ENCODE measurements at regions not wholly inside any gene's neighbourhood (a gene's known extent, or its start where the extent isn't known, plus 50 kb on each side); places are given as distances from the start of the nearest gene placed in this dataset.
"Not testable (repeated sequence)": the region's sequence is repeated elsewhere in the genome, so short reads cannot be mapped to it uniquely, and the experiment has no call there.

DNA sequence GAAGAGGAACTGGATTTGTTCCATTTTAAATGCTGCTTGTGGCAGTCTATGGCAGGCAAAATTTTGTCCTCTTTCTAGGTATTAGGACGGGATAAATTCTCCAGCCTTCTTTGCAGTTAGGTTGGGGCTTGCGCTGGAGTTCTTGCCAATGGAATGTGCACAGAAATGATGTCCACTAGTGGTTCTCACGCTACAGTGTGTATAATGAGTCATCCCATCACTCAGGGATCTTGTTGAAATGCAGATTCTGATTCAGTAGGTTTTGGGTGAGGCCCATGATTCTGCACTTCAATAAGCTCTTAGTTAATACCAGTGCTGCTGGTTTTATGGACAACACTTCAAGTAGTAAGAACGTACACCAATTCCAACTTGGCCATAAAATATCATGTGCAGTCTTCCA lies 317.6 kb upstream of the KLF4 start:
- no peak for DNase-seq

GRCh38 chr9:107805201-107805600 lies 315.6 kb upstream of the KLF4 start:
- DNase-seq, result no peak

DNA sequence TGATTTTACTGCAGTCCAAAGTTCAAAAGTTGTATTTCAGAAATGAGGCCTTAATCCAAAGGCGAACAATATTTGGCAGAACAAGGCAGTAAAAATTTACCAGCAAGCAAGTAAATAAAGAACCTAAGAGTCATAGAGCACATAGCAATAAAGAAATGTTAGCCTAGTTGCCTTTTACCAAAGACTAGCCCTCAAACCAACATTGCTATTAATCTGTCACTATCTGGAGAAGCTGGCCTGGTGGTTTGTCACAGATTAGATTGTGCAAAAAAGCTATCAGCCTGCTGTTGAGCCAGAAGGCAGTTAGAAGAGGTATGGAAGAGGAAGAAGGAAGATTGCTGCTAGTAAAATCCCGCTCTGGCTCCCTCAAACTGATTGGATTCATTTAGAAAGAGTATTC lies 304.7 kb upstream of the KLF4 start:
- DNase-seq, result no peak

DNA sequence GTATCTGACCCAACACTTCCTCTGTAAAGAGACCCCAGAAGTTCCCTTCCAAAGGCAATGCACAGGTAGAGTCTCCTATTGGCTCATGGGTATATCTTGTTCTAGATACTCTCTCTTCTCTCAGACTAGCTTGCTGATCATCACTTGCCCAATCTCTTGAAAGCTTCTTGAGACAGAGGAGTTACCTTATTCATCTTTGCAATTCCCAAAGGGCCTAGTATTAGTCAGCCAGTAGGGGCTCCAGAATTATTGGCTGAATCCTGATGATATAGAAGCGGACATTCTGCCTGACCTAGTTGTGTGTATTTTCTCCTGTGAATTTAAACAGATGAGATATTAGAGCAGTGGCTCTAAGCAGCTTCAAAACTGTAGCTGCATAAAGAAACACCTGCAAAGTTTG lies 304.0 kb upstream of the KLF4 start:
- no peak for DNase-seq

GRCh38 chr9:107792596-107792995 lies 303.0 kb upstream of the KLF4 start:
- DNase-seq, result no peak

GRCh38 chr9:107792006-107792405 lies 302.4 kb upstream of the KLF4 start:
- DNase-seq, result no peak

DNA sequence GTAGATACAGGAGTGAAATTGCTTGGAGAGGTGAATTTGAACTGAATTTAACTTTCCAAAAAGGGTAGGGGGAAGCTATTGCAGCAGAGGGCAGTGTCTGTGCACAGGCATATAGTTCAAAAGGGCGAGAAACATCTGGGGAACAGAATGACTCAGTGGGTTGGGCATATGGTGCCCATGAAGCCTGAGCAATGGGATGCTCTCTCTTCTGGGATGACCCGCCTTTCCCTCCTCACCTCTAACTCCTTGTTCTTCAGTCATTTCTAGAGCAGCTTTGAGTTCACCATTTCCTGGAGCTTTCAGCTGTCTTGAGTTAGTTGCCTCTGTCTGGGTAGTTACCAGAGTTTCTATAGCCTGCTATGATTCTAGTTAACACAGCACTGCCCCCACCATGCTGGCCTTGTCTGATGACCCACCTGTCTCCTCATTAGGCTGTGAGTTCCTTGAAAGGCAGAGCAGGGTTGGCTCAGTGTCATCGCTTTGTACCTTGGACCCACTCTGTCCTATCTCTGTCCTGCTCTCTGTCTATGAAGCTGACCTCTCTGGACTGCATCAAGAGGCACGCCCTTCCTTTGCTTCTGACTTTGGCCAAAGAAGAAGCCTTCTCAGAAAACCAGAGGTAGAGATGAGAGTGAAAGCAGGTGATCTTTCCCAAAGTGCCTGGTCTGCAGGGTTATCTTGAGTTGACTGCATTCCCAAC lies 299.6 kb upstream of the KLF4 start:
- no peak for DNase-seq

GRCh38 chr9:107786561-107786960 lies 297.0 kb upstream of the KLF4 start:
- DNase-seq, result no peak

DNA sequence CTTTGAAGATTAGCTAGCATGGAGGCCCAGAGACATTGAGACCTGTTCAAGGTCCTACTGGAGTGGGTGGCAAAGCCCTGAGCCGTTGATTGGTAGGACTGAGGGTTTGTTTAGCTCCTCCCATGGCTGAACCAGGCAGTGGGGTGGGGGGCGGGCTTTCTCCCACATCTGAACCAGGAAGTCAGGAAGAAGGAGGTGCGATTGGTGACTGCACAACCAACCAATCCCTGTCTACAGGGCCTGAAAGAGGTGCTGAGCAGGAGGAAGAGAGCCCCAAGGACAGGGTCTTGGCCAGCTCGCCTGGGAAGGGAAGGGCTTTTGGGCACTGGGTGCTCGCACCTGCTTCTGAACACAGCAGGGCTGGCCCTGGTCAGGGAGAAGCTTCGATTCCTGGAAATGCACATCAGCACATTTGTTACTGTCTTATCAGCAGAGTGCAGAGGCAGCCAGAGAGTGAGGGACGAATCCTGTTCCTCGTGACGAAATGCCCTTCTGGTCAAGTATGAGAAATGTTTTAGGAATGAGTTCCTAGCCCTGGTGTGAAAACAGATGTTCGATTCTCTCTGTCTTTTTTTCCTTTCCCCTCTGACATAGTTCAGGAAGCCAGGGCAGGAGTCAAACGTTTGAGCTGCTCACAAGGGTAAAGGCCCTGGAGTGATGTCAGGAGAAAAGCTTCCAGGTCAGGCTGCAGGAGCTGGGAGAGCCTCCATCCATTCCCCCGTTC lies 294.8 kb upstream of the KLF4 start:
- DNase-seq, result no peak

DNA sequence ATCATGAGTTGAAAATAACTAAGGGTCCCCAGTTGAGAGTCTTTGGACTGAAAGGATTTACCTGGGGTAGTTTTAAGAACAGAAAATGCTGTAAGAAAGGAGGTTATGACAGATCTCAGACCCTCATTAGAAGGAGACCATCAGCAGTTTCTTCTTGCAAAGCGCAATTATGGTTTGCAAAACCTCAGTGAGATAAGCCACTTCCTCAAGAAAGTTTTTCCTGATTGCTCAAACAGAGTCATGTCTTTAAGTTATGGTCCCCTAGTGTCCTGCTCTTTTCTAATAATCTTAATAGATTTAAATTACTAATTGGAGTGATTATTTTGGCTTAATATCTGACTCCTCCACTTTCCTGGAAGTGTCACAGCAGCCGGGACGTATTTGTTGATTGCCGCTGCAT lies 293.2 kb upstream of the KLF4 start:
- no peak for DNase-seq

GRCh38 chr9:107782381-107782780 lies 292.8 kb upstream of the KLF4 start:
- no peak for DNase-seq

DNA sequence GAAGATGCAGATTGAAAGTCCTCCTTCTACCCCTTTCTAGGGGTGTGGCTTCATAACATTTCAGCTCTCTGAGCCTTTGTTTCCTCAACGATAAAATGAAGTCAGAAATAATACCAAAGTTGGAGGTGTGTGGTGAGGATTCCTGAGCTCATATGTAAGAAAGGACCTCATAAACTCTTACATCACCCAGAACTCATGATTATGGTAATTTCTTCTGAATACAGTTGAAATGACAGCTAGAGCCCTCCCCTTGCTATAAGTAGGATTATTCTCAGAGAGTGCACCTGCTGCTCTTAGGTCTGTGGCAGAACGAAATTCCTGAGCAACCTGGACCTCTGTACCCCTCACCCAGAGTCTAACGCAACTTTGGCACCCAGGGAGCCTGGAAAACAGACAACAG lies 291.4 kb upstream of the KLF4 start:
- no peak for DNase-seq

DNA sequence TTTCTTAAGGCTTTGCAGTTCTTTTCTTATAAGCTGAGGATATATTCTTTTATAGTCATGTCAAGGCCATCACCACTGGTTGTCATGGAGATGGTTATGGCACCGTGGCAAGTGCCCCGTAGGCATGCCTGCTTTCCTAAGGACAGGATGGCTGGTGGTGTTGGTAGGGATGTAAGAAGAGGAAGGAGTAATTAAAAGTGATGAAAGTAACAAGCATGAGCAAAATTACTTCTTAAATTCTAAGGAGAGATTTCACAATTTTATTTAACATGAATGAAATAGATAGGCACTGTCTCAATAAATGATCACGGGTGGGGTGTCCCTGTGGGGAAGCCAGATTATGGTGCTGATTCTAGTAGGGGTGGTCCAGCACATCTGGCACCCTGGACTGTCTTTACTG lies 290.2 kb upstream of the KLF4 start:
- no peak for DNase-seq

DNA sequence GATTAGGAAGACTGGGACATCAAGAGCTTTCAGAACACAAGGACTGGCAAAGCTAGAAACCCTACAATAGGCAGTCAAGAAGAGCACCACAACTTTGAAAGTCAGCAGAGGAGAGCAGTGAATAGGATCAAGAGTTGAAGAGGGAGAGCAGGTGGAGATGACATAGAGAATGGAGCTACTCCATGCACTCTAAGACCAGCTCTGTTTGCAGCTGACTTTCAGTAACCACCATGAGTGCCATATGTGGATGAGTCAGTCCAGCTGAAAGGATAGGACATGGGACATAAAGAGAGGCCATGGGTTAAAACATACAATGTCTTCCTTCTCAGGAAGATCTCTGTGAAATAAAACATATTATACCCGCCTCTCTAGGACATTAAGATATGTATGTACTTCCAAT lies 289.1 kb upstream of the KLF4 start:
- DNase-seq, result no peak

- not testable (repeated sequence) for DNase-seq
Measured at GRCh38 chr9:107774099-107774498, 284.5 kb upstream of the KLF4 start.

- no peak for DNase-seq
Measured at GRCh38 chr9:107772988-107773387, 283.4 kb upstream of the KLF4 start.

DNA sequence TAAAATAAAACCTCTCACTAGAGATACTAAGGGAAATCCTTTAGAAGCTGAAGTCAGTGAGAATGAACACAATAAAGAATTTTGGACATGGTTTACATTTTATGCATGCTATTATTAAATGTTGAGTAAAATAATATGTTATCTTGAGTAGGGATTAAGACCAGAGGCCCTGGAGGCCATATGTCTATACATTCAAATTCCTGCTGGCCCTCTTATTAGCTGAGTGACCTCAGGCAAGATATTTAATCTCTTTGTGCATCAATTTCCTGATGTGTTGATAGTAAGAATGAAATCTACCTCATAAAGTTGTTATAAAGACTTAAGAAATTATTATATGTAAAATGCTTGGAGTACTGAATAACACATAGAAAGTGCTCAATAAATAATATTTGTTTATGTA lies 281.1 kb upstream of the KLF4 start:
- DNase-seq, result no peak

GRCh38 chr9:107768224-107768623 lies 278.7 kb upstream of the KLF4 start:
- DNase-seq, result no peak

DNA sequence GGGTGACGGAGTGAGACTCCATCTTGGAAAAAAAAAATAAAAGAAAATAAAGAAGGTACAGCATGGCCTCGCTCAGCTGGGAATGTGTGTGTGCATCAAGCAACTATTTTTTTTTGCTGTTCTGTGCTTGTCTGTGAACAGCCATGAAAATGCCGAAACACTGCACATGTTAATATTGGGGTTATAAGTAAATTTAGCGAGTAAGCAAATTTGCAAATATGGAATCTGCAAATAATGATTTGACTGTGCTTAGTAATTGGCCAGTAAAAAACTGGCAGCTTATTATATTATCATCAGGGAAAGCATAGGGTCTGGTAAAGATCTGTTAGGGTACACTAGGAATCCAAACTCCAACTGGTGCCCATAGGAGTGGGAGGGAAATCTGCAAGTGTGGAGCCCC lies 278.1 kb upstream of the KLF4 start:
- no peak for DNase-seq

DNA sequence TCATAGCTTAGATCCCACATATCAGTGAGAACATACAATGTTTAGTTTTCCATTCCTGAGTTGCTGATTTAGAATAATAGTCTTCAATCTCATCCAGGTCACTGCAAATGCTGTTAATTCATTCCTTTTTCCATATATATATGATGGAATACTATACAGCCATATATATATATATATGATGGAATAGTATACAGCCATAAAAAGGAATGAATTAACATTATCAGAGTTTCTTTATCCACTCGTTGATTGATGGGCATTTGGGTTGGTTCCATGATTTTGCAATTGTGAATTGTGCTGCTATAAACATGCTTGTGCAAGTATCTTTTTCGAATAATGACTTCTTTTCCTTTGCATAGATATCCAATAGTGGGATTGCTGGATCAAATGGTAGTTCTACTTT lies 273.9 kb upstream of the KLF4 start:
- not testable (repeated sequence) for DNase-seq

DNA sequence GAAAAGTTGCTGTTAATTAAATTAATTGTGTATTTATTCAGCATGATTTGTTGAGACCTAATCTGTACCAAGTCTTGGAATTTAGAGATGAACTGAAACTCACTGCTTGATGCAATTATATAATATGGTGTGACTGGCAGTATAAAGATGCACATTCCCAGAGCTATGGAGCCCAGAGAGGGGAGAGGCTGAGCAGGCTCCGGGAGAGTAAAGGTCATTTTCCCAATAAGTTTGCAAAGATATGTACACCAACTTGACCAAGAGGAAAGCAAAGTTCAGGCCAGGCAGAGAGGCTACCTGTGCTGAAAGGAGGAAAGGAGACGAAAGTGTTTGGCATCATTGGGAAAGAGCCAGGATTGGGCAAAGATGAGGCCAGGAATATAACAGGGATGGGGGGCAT lies 271.7 kb upstream of the KLF4 start:
- no peak for DNase-seq

DNA sequence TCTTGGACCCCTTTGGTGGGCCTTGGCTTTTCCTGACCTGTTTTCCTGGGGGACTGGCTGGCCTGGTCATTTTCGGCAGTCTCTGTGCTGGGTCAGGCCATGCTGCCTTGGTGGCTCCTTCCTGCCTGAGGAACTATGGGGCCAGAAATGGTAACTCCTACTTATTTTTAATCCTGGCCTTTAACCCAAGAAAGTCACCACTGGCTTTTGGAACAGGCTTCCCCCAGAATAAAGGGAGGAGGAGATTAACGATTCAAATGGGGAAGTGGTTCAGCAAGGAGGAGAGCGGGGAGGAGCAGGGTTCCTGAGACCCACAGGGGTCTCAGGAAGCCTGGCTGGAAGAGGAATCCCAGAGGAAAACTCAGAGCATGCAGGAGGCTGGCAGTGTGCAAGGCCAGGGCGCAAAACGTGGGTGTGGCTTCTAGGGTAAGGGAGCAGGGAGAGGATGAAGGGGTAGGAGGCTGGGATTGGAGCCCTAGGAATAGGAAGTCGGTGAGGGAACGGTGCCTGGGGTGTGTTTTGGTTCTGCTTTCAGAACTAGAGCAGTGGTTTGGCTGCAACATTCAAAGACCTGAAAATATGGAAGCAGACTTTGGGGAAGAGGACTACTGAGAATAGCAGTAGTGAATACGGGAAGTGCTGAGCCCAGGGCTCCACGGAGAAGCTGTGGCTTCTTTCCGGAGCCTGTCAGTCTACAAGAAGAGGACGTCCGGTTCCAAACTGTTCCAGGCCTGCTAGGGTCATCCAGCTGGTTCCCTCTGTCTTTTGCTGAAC lies 271.1 kb upstream of the KLF4 start:
- DNase-seq, result no peak

GRCh38 chr9:107759823-107760166 lies 270.2 kb upstream of the KLF4 start:
- no peak for DNase-seq

Data from DMS79 (cell line).